Psoas muscle (tissue), 7 donors: ENCODE measurements at regions not wholly inside any gene's neighbourhood (a gene's known extent, or its start where the extent isn't known, plus 50 kb on each side); places are given as distances from the start of the nearest gene placed in this dataset.

Source experiments
- ATAC-seq, 4 donors: fragments of 200-7000 bp; cut with Tn5 transposase; one replicate each; pipeline ENCODE4 v1.9.1; 2020; ENCODE audit warnings: moderate library complexity in 3 of 4, mild to moderate bottlenecking in 2 of 4
- DNase-seq, 2 donors: peaks; one replicate each; pipeline ENCODE4 v3.0.0-alpha.2; 2020
- H3K27ac ChIP-seq: fragments of 200-600 bp; one replicate; pipeline ENCODE4 v1.8.0; 2022
- H3K27me3 ChIP-seq, 3 donors: fragments of 200-600 bp in 1 of 3; one replicate each; pipeline versions ENCODE4 v1.6.1 to v1.8.0; 2013 to 2022; ENCODE audit warnings: low read length in 2 of 3, mild to moderate bottlenecking in 2 of 3, moderate library complexity in 1 of 3; ENCODE audit not compliant: insufficient read depth in 3 of 3
- H3K36me3 ChIP-seq, 2 donors: fragments of 200-600 bp in 1 of 2; one replicate each; pipeline versions ENCODE4 v1.6.1 to v1.8.0; 2013 to 2022; ENCODE audit warnings: low read depth in 1 of 2, mild to moderate bottlenecking in 1 of 2, moderate library complexity in 1 of 2; ENCODE audit not compliant: insufficient read depth in 1 of 2
- H3K4me1 ChIP-seq: fragments of 200-600 bp; one replicate; pipeline ENCODE4 v1.8.0; 2022
- H3K4me3 ChIP-seq: fragments of 200-600 bp; one replicate; pipeline ENCODE4 v1.8.0; 2022; ENCODE audit warnings: mild to moderate bottlenecking
- H3K9me3 ChIP-seq: fragments of 200-600 bp; one replicate; pipeline ENCODE4 v1.8.0; 2022
- WGBS, 3 donors: extraction: QIAGEN DNeasy Blood & Tissue Kit; methylation state at CpG; one replicate each; pipeline versions ENCODE4 v1.1.6 to v1.1.7; 2013; 5-methylcytosine and 5-hydroxymethylcytosine counted together
- intact Hi-C, 2 donors: fragments of 100-400 bp; cut with DNase I; formaldehyde crosslinking; loops; one replicate each; pipeline versions ENCODE4 v1.11.0 to v1.14.2; 2022
- TF ChIP-seq, protein P1 (sequence below): fragments of 200-600 bp; IDR thresholded peaks from one replicate; pipeline ENCODE4 v1.8.0; 2022; ENCODE audit warnings: antibody characterized with exemption
- donor health status: healthy with polysubstance abuse.
- donor health status: DM: no; HTN: no; CAD: no; lungs with moderate emphysema.
- donor health status: Bipolar disorder and iron deficiency.
- donor health status: healthy.
- donor health status: DM: yes; HTN: yes; CAD: no.
- donor health status: DM: no; HTN: no; CAD: no.
- donor health status: DM: yes; HTN: yes; CAD: no.

DNA sequence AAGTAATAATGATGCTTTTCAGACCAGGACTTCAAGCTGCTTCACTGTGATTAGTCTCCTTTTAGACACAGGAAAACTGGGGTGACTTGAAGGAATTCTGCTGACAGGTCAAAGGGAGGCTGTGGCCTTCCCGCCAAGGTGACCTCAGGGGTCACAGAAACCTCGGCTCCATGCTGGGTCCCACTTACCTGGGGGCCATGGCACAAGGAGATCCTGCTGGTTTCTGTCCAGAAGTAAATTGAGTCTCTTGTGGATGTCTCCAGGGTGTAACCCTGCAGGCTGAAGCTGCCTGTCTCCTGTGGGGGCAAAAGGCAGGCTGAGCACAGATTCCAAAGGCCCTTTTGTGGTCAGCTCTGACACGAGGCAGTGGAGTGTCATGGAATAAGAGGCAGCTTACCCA is 138.7 kb upstream of the MED13L start:
- DNase-seq (no peak), ATAC-seq (no peak)
- Histone ChIP-seq H3K9me3 (no peaks in the 10 kb centered on the region), H3K4me3 (no peak overlapping the region), H3K36me3 (no peaks in the 10 kb centered on the region), H3K27me3 (no peaks in the 10 kb centered on the region), H3K27ac (no peak overlapping the region), H3K4me1 (no peaks in the 10 kb centered on the region)
- TF ChIP-seq, protein P1, sequence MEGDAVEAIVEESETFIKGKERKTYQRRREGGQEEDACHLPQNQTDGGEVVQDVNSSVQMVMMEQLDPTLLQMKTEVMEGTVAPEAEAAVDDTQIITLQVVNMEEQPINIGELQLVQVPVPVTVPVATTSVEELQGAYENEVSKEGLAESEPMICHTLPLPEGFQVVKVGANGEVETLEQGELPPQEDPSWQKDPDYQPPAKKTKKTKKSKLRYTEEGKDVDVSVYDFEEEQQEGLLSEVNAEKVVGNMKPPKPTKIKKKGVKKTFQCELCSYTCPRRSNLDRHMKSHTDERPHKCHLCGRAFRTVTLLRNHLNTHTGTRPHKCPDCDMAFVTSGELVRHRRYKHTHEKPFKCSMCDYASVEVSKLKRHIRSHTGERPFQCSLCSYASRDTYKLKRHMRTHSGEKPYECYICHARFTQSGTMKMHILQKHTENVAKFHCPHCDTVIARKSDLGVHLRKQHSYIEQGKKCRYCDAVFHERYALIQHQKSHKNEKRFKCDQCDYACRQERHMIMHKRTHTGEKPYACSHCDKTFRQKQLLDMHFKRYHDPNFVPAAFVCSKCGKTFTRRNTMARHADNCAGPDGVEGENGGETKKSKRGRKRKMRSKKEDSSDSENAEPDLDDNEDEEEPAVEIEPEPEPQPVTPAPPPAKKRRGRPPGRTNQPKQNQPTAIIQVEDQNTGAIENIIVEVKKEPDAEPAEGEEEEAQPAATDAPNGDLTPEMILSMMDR = no peak
- intact Hi-C loops = no loop called here
- WGBS, 3 donors = 56 to 65% (median 59%) methylated on average over 3 of the region's 3 CpGs

DNA sequence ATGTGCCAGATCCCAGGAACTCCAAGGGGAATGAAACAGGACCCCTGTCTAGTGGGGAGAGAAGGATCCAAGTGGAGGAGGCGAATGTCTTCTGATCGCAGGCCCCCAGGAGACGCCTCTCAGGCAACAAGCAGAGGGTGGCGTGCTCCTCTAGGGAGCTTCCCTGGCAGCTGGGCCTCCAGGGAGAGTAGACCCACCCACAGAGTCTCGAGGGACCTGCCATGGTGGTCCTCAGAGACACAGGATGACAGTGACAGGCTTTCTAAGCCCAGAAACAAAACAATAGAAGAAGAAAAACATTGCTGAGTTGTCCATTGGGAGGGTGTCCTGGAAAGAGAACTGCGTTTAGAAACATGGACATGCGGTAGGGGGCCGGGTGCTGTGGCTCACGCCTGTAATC is 140.6 kb upstream of the MAP1LC3B2 start:
- WGBS, 3 donors = 89 to 93% (median 90%) methylated on average over 9 of the region's 9 CpGs
- H3K4me1 ChIP-seq = no peaks in the 10 kb centered on the region
- H3K27ac ChIP-seq = no peak overlapping the region
- no peak overlapping the region for H3K4me3 ChIP-seq
- H3K27me3 ChIP-seq = no peaks in the 10 kb centered on the region
- intact Hi-C loops = no loop called here
- no peaks in the 10 kb centered on the region for H3K36me3 ChIP-seq
- TF ChIP-seq, protein P1 = no peak
- ATAC-seq (no peak), DNase-seq (no peak)
- no peaks in the 10 kb centered on the region for H3K9me3 ChIP-seq

DNA sequence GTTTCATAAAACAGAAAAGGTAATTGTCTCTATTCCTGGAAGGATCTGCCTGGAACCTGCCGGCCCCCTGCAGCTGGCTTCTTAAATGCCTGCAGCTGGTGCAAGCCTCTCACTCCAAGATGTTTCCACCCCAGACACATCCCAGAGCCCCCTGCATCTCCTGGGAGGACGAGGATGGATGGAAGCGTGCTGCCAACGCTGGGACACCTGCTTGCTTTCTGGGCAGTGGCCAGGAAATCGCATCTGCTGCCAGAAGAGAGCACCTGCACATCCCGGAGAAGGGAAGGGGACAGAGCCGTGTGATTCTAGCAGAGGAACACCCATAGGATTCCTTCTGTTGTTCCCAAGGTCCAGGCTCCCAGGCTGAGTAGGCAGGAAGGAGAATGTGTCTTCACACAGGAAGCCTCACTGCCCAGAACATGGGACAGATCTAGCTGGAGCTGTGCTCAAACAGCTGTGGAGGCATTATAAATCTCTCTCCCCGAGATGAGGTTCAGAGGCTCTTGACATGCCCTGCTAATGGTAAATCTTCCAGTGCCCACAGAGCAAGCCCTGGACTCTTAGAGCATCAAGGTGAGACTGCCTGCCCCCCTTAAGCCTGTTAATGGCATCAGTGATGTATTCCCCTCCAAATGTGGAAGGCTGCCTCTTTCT is 138.8 kb upstream of the MAP1LC3B2 start:
- Histone ChIP-seq H3K9me3 (no peaks in the 10 kb centered on the region), H3K27me3 (no peaks in the 10 kb centered on the region), H3K36me3 (no peaks in the 10 kb centered on the region), H3K4me3 (no peak overlapping the region), H3K27ac (no peak overlapping the region), H3K4me1 (no peaks in the 10 kb centered on the region)
- TF ChIP-seq, protein P1 = no peak
- intact Hi-C loops = no loop called here
- no peak for ATAC-seq
- no peak for DNase-seq
- WGBS, 3 donors = 12 to 15% (median 13%) methylated on average over 8 of the region's 8 CpGs

DNA sequence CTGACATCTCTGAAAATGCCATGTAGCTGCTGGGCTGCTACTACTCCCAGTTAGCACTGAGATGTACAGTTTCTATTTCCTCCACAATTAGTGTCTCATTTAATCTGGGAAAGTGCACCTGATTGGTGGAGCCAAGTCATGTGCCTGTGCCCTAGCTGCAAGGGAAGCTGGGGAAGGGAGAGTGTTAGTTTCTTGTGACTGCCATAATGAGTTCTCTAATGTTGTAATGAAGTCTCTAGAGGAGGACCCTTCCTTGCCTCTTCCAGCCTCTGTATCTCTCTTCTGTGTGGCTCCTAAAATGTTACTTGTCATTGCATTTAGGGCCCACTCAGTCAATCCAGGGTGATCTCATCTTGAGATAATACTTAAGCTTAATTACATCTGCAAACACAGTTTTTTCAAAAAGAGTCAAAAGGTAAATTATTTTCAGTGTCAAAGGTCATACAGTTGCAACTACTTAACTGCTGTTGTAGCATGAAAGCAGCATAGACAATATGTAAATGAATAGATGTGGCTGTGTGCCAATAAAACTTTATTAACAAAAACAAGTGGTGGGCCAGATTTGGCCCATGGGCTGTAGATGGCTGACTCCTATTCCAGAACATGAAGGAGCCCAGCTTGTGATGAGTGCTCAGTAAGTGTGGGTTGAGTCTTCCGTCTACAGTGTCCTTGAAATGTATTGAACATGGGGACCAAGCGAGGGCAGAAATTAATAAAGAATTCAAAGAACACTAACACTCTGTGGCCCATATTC is 137.2 kb upstream of the MAP1LC3B2 start:
- DNase-seq (no peak), ATAC-seq (no peak)
- H3K27ac ChIP-seq = no peak overlapping the region
- intact Hi-C loops = no loop called here
- H3K9me3 ChIP-seq = no peaks in the 10 kb centered on the region
- 99 to 100% (median 100%) methylated on average over 2 of the region's 2 CpGs for WGBS, 3 donors
- TF ChIP-seq, protein P1 = no peak
- no peaks in the 10 kb centered on the region for H3K27me3 ChIP-seq
- H3K4me1 ChIP-seq = no peaks in the 10 kb centered on the region
- H3K4me3 ChIP-seq = no peak overlapping the region
- H3K36me3 ChIP-seq = no peaks in the 10 kb centered on the region
